ENCODE measurements at regions not wholly inside any gene's neighbourhood (a gene's known extent, or its start where the extent isn't known, plus 50 kb on each side); places are given as distances from the start of the nearest gene placed in this dataset.

DNA sequence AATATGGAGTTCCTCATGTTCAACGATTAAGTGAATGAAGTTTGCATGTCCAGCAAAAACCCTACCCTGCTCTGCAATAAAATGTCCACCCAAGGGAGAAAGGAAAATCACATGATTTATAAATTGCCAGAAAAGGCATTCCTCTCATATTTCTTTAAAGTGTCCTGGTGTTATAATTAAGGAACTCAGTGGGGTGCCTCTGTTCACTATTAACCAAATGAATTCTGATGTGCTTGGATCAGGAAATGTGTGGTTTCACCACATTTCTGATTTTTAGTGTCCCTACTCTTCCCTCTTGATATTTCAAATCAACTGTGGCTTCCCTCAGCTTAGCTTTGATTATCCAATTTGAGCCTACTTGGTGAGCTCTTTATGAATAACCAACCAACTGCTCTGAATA is 208.1 kb downstream of the PHLDA1 start:
- TF ChIP-seq, protein P1, sequence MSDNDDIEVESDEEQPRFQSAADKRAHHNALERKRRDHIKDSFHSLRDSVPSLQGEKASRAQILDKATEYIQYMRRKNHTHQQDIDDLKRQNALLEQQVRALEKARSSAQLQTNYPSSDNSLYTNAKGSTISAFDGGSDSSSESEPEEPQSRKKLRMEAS (CRISPR knock-in tag; IDR thresholded peaks at IDR 0.05) = no peak
- no peak for TF ChIP-seq ETV5 (CRISPR knock-in tag; IDR thresholded peaks at IDR 0.05; ENCODE audit: low read depth)
